GM12891 (cell line): ENCODE measurements at regions not wholly inside any gene's neighbourhood (a gene's known extent, or its start where the extent isn't known, plus 50 kb on each side); places are given as distances from the start of the nearest gene placed in this dataset.

Experiments
- POLR2A ChIP-seq: IDR thresholded peaks from 2 replicates; pipeline ENCODE4 v1.6.1; 2011; ENCODE audit warnings: low read depth, low read length, control low read depth
- POLR2AphosphoS5 ChIP-seq: IDR thresholded peaks from 2 replicates; pipeline ENCODE4 v1.6.1; 2011; ENCODE audit warnings: low read depth, low read length, control low read depth
- TAF1 ChIP-seq: IDR thresholded peaks from 2 replicates; pipeline ENCODE4 v1.6.1; 2011; ENCODE audit warnings: low read depth, low read length, control low read depth

GRCh38 chr11:130727157-130728119 is 188.8 kb downstream of the SNX19 start:
- TF ChIP-seq TAF1 (no peak), POLR2A (no peak), POLR2AphosphoS5 (no peak)
